HG02884 (cell line): ENCODE measurements at regions not wholly inside any gene's neighbourhood (a gene's known extent, or its start where the extent isn't known, plus 50 kb on each side); places are given as distances from the start of the nearest gene placed in this dataset.
"Not testable (repeated sequence)": the region's sequence is repeated elsewhere in the genome, so short reads cannot be mapped to it uniquely, and the experiment has no call there.

Experiments used
- ATAC-seq: cut with Tn5 transposase; IDR thresholded peaks from one replicate; pipeline ENCODE4 v1.9.1; 2021; ENCODE audit warnings: mild to moderate bottlenecking, moderate library complexity; ENCODE audit not compliant: unreplicated experiment

DNA sequence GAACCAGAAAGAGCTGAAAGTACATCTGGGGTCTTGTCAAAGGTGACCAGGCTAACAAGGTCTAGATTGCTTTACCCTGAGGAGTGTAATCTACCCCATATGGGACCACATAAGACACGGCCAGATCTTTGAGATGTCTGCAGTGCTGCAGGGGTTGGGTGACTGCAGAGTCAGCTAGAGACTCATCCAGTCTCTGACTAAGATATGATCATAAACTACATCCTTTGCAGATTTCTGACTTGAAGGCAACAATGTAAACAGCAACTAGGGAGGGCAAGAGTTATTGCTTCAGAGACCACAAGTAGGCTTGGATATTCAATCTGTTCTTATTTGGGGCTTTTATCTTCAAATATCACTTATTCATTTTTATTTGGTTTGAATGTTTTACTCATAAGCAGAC is 1080.5 kb upstream of the FOXG1 start:
- no peak for ATAC-seq

DNA sequence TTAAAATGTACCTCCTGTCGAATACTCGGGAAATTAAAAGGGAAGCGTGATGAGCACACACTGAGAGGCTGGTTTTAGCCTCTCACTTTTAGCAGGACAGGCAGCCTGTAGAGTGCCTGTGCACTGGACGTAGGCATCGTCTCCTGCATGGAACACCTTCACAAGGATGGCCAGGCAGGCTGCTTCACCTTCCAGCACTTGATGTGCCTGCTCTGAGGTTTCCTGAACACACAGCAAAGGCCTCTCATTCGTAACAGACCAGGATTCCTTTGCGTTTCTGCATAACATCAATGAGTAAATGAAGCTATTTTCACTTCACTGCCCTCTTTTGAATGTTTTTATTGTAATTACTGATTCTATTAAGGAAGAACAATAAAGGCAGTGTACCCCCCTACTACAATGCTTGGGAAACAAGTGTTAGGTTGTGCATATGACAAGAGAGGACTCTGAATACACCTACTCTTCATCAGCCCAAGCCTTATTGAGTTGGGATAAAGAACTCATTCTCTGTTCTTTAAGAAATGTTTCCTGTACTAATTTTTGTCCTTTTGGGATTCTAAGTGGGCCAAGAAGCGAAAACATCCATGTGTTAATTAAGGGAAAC is 1077.6 kb upstream of the FOXG1 start:
- no peak for ATAC-seq

DNA sequence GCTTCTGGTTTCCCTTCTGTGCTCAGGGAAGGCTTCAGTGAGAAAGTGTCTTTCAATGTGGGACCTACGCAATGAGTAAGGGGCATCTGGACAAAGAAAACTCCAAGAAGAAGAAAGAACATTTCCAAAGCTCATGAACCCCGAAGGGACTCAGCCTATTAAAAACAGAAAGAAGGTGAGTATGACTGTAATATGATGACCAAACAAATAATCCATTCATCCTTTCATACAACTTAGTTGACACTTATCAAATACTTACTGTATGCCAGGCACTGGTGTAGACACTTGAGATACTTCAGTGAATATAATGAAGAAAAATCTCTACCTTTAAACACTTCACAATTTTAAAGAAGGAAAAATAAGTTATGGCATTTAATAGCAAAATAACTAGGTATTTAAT is 1054.2 kb upstream of the FOXG1 start:
- ATAC-seq, result no peak

DNA sequence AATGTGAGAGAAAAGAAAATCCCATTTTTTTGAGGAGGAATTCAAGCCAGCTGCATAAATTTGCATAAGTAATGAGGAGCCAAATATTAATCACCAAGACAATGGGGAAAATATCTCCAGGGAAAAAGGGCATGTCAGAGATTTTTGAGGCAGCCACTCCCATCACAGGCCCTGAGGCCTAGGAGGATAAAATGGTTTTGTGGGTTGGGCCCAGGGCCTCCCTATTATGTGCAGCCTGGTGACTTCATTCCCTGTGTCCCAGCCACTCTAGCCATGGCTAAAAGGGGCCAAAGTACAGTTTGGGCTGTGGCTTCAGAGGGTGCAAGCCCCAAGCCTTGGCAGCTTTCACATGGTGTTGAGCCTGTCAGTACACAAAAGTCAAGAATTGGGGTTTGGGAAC is 1051.0 kb upstream of the FOXG1 start:
- no peak for ATAC-seq

DNA sequence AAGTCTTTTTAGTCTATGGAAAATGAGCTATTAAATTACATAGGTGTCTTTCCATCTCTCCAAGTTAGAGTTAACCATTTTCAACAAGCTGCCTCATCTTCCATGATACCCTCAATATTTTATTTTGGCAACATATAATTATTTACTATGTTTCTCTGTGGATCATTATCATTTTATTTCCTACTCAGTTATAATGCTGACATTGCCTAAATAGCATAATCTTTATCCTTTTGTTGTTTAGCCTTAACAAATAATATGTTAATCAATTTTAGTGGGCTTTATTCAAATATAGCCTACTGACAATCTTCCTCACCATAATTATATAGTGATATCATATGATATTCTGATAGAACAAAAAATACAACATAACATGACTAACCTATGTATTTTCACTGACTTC is 1044.8 kb upstream of the FOXG1 start:
- ATAC-seq, result no peak

DNA sequence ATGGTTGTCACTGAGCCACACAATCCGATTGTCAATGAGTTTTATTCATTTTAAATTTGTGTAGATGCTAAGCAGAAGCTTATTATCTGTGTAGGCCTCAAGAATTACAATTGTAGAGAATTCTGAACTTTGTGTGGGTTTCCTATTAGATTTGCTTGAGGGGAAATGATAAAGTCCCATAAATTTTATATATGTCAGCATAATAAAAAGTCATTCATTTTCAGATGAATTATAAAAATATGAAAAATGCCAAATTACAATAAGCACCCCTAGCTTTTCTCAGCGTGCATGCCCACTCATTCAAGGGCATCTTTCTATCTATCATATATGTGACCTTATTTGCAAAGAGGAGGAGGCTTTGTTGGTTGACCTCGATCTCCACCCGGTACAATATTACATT is 1041.1 kb upstream of the FOXG1 start:
- ATAC-seq, result no peak

DNA sequence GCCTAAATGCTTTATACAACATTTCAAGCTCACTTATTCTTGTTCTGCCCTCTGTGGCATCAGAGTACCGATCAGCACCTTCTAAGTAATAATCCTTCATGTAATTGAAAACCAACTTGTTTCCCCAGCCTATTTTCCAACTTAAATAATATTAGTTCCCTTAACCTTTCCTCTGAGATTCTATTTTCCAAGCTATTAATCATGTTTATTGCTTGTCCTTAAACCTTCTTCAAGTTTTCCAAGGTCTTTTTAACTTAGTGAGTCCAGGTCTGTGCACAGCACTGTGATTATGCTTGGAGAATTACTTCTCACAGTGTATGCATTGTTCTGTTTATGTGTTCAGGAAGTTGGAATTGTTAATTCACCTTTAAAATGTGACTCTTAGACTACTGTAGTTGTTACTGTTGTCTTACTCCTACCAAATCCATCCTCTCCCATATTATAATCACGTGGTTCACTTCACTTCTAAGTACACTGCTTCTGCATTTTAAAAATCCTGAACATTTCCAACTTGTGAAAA is 1039.3 kb upstream of the FOXG1 start:
- ATAC-seq, result no peak

DNA sequence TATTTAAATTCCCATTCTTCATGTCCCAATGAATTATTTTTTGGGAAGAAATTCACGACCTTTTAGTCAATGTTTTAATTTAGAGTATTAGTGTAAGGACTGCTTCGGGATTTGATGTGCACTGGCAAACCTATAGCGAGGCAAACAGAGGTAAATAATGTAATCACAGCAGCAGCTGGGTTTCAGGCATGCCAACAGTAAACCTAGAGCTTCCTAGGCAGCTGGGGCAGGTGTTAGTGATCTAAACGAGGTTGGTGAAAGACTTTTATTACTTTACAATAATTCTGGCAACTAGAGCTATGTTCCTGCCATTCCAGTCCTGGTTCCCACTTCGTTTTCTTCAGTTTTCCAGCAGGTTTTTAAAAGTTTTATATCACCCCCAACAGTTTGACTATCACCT is 1036.4 kb upstream of the FOXG1 start:
- no peak for ATAC-seq

DNA sequence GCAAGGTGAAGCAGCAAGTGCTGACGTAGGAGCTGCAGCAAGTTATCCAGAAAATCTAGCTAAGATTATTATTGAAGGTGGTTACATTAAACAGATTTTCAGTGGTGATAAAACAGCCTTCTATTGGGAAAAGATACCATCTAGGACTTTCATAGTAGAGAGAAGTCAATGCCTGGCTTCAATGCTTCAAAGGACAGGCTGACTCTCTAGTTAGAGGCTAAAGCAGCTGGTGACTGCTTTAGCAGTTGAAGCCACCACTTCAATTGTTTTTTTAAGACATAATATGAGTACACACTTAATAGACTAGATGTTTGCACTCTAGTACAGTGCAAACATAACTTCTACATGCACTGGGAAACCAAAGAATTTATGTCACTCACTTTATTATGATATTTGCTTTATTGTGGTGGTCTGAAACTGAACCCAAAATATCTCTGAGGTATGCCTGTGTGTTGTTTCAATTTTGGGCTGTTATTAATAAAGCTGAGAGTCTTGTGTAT is 1026.9 kb upstream of the FOXG1 start:
- ATAC-seq, result no peak

DNA sequence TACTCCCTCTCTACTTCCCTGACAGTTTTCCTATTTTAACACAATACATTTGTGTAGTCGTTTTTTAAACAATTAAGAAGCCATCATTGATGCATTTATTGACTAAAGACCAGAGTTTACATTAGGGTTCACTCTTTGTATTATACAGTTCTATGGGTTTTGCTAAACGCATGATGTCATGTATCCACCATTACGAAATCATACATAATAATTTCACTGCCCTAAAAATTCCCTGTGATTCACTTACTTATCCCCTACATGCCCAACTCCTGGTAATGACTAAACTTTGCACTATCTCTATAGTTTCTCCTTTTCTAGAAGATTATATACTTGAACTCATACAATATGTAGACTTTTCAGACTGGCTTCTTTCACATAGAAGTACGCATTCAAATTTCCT is 1016.5 kb upstream of the FOXG1 start:
- ATAC-seq, result no peak

DNA sequence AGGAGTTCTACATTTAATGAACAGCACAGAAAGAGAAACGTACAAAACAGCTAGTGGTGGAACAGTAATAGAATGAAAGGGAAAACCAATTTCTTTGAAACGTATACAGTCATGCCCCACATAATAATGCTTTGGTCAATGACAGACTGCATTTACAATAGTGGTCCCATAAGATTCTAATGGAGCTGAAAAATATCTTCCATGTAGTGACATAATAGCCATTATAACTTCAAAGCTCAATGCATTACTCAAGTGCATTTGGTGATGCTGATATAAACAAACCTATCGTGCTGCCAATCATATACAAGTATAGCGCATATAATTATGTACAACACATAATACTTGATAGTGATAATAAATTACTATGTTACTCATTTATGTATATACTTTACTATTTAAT is 1008.9 kb upstream of the FOXG1 start:
- not testable (repeated sequence) for ATAC-seq

DNA sequence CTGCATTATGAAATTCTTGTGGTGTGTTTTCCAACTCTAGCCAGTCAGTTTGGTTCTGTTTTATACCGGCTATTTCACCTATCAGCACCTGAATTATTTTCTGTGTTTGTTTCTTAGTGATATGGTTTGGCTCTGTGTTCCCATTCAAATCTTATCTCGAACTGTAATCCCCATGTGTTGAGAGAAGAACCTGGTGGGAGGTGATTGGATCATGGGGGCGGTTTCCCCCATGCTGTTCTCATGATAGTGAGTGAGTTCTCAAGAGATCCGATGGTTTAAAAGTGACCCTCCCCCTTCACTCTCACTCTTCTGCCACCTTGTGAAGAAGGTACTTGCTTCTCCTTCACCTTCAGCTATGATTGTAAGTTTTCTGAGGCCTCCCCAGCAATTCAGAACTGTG is 1006.2 kb upstream of the FOXG1 start:
- ATAC-seq, result not testable (repeated sequence)

DNA sequence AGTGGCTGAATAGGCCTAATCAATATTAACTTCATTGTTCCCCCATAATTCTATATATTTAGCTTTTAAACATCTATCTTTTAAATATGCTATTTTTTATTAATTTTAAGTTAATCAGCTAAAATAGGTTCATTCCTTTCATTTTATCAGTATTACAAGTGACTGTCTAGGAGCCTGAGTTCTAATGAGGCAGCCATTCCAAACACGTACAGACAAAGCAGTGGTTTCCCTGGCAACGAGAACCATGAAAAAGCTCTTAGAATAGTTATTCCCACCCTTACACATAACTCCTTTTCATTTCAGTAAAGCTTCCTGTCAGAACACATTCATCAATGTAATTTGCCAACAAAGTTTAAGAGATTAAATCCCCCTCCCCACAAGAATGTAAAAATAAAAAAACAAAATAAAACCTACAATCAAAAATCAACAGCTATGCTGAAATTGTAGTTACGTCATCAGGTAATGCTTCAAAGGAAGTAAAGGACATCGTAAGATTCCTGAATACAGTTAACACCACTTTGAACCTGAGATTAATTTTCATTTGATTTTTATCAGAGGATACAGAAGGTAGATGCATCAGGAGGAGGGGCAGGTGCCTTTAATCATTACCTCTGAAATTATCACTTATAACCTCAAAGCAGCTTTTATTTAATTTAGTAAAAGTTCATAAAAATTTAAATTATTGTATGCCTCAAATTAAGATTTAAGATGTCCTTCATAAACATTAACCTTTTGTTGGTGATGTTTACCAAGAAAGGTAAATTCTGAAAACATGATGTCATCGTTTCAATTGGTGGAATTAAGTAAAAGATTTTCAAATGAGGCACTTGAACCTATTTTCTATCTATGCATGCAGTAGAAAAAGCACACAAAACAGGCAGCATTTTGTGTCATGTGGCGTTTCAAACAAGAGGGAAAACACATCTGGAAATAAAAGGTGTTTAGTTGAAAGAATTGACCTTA is 967.2 kb upstream of the FOXG1 start:
- ATAC-seq, result not testable (repeated sequence)

DNA sequence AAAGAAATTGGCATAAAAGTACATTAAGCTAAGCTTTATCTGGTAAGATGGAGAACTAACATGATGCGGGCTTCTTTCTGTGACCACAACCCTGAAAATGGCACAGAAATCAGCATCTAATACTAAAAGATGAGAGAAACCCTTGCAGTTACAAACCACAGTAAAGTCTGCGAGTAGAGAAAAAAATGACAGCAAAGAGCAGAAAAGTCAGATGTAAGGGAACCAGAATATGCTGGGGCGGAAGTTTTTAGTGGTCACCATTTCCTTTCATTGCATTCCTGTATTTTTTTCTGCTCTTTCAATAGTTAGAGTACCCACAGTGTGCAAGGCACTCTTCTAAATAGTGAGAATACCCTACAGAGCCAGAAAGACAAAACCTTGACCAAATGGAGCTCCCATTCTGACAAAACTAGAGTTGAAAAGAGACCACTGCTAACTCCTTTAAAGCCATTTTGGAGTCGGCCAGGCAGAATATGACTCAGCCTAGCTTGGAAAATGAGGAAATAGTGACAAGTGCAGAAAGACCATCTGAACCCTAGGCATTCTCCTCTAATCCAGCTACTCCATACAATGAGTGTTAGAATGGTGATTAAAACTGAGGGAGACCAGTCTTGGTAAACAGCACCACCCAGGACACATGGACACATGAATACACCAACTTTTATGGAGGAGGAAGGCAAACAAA is 948.7 kb upstream of the FOXG1 start:
- not testable (repeated sequence) for ATAC-seq

DNA sequence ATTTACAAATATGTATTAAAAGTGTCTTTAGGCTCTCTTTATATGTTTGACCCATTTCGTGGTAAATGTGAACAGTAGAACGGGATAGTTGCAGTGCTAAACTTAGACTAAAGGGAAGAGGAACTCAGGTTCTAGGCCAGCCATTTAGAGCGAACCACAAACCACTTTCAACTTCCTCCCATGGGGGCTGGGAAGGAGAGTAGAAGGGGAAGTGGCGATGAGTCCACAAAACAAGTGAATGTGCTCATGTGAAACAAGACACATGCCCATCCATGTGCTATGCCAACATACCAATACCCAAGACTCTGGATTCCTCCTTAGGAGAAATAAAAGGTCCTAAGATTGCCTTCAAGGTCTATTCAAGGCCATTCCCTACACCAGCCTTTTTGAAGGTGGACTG is 940.4 kb upstream of the FOXG1 start:
- not testable (repeated sequence) for ATAC-seq

DNA sequence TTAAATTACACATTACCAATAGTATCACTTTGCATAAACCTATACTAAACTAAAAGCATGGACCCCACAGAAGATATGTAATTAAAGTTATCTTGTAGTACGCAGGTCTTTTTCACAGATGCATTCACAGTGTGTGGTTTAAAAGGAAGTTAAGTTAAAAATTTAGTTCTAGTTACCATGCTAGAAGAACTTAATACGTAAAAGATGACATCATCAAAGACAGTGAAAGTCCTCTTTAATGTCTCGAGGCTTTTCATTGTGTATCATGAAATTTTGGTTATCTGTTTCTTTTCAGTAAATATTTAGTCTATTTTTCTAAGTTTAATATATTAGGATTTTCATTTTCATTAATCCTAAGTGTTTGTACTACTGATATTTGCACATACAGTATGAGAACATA is 934.6 kb upstream of the FOXG1 start:
- not testable (repeated sequence) for ATAC-seq

DNA sequence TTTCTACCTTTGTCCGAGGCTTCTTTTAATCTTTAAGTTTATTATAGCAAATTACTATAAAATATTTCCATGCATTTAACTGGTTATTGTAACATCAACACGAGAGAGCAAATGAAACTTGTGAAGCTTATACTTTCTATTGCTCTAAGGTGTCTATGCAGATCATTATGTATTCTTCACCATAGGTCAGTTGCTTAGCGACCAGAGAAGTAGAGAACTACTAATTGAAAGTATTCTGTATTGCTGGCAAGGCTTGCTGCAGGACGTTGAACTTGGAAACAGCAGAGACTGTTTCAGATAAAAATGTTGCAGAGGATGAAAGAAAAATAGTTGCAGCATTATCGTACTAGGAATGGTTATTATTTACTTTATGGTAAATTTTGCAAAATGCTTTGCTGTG is 933.6 kb upstream of the FOXG1 start:
- ATAC-seq, result not testable (repeated sequence)

DNA sequence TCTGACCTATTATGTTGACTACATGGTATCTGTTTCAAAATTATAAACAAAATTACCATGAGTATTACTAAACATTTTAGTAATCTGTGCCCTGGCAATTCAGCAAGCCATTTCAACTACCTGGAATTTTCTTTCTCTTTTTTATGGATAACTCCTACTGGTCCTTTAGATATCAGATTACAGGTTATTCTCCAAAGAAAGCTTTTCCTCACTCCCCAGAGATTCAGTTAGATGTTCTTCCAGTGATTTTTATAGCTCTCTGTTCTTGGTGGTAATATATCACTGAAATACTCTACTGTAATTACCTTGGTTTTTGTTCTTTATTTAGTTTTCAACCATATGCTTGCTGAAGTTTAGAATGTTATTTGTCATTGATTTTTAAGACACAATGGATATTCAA is 930.2 kb upstream of the FOXG1 start:
- ATAC-seq, result no peak

DNA sequence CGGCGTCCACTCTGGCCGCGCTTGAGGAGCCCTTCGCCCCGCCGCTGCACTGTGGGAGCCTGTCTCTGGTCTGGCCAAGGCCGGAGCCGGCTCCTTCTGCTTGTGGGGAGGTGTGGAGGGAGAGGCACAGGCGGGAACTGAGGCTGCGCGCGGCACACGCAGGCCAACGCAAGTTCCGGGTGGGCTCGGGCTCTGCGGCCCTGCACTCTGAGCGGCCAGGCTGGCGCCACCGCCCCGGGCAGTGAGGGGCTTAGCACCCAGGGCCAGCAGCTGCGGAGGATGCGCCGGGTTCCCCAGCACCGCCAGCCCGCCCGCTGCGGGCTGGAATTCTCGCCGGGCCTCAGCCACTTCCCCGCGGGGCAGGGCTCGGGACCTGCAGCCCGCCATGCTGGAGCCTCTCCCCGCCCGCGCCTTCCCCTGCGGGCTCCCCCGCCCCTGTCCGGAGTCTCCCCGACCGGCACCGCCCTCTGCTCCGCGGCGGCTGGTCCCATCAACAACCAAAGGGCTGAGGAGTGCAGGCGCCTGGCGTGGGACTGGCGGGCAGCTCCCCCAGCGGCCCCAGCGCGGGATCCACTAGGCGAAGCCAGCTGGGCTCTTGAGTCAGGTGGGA is 921.2 kb upstream of the FOXG1 start:
- no peak for ATAC-seq

DNA sequence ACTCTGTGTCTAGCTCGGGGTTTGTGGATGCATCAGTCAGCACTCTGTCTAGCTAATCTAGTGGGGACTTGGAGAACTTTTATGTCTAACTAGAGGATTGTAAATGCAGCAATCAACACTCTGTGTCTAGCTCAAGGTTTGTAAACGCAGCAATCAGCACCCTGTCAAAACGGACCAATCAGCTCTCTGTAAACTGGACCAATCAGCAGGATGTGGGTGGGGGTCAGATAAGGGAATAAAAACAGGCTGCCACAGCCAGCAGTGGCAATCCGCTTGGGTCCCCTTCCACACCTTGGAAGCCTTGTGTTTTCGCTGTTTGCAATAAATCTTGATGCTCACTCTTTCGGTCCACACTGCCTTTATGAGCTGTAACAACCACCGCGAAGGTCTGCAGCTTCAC is 920.7 kb upstream of the FOXG1 start:
- ATAC-seq, result no peak

DNA sequence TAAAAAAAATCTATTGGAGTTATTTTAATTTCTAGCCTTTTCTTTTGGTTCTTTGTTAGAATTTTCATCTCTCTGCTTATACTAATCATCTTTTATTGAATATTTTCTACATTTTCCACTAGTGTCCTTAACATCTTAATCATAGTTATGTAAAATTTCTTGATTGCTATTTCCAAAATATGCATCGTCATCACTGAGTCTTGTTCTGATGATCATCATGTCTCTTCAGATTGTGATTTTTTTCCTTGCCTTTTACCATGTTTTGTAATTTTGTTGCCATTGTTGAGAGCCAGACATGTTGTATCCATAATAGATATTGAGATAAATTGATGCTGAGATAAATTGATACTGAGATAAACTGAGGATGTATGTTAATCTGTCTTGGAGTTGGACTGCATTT is 919.1 kb upstream of the FOXG1 start:
- ATAC-seq, result not testable (repeated sequence)
